ENCODE measurements at regions not wholly inside any gene's neighbourhood (a gene's known extent, or its start where the extent isn't known, plus 50 kb on each side); places are given as distances from the start of the nearest gene placed in this dataset.
A peak's percentile ranks its signal among the peaks of the same experiment; 100 is the strongest.

- Histone ChIP-seq H3K4me3 (replicated peaks in 1 of 3; ENCODE audit: insufficient read depth in 1 of 3, low read depth in 2 of 3, low read length in 3 of 3) (no peak overlapping the region), H3K27ac (ENCODE audit: extremely low read length, insufficient read depth, low read length) (no peak overlapping the region), H3K36me3 (replicated peaks in 1 of 2; ENCODE audit: control insufficient read depth in 1 of 2, insufficient read depth in 2 of 2, low read length in 2 of 2) (no peaks in the 10 kb centered on the region), H3K9me3 (ENCODE audit: low read length) (no peaks in the 10 kb centered on the region), H2AFZ (ENCODE audit: low read length) (no peak overlapping the region), H4K20me1 (ENCODE audit: insufficient read depth, low read length) (no peaks in the 10 kb centered on the region), H3K27me3 (ENCODE audit: control insufficient read depth in 1 of 2, insufficient read depth in 2 of 2, low read length in 2 of 2) (no peaks in the 10 kb centered on the region), H3K4me1 (ENCODE audit: insufficient read depth, low read length) (no peaks in the 10 kb centered on the region), H3K9ac (ENCODE audit: insufficient read depth, low read depth, low read length) (no peak overlapping the region), H3K79me2 (ENCODE audit: insufficient read depth, low read length) (no peaks in the 10 kb centered on the region), H3K4me2 (ENCODE audit: low read depth, low read length) (no peak overlapping the region)
- CTCF ChIA-PET (ENCODE audit: low intra/inter-chr PET ratio, low total read pairs): no interaction called here
- ATAC-seq (no peak), FAIRE-seq (no peak), DNase-seq (ENCODE audit: low spot score) (no peak)
- WGBS (ENCODE audit: low lambda C conversion rate): 0% methylated on average over 3 of the region's 3 CpGs
- TF ChIP-seq ZFY (CRISPR knock-in tag; IDR thresholded peaks at IDR 0.05) (no peak), ZNF180 (CRISPR knock-in tag; IDR thresholded peaks at IDR 0.05; ENCODE audit: borderline replicate concordance, low read depth) (no peak), THYN1 (CRISPR knock-in tag; IDR thresholded peaks at IDR 0.05; ENCODE audit: borderline replicate concordance, low read depth) (no peak), MAFF (IDR thresholded peaks at IDR 0.05; ENCODE audit: low read depth, low read length) (peak; percentile 79), ZNF24 (IDR thresholded peaks at IDR 0.05) (no peak), AHR (CRISPR knock-in tag; IDR thresholded peaks at IDR 0.05) (no peak), ZNF558 (CRISPR knock-in tag; IDR thresholded peaks at IDR 0.05; ENCODE audit: borderline replicate concordance) (no peak), SATB2 (CRISPR knock-in tag; IDR thresholded peaks at IDR 0.05) (no peak), HHEX (CRISPR knock-in tag; IDR thresholded peaks at IDR 0.05) (no peak), U2AF2 (IDR thresholded peaks at IDR 0.05; ENCODE audit: low read depth, low read length) (no peak), MAFK (conservative IDR thresholded peaks at IDR 0.05 in 1 of 2, IDR thresholded peaks at IDR 0.05 in 1 of 2; ENCODE audit: low read length in 2 of 2) (peak; percentile 70 to 82), MYC (CRISPR knock-in tag; IDR thresholded peaks at IDR 0.05; ENCODE audit: borderline replicate concordance) (no peak), MED1 (CRISPR knock-in tag; IDR thresholded peaks at IDR 0.05) (no peak)
- TF ChIP-seq, protein P1, sequence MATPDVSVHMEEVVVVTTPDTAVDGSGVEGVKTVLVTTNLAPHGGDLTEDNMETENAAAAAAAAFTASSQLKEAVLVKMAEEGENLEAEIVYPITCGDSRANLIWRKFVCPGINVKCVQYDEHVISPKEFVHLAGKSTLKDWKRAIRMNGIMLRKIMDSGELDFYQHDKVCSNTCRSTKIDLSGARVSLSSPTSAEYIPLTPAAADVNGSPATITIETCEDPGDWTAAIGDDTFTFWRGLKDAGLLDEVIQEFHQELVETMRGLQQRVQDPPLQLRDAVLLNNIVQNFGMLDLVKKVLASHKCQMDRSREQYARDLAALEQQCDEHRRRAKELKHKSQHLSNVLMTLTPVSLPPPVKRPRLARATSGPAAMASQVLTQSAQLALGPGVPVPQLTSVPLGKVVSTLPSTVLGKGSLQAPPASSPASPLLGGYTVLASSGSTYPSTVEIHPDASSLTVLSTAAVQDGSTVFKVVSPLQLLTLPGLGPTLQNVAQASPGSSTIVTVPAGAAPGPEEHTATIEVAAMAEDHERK (CRISPR knock-in tag; IDR thresholded peaks at IDR 0.05; ENCODE audit: low read depth): no peak
- TF ChIP-seq, protein P2, sequence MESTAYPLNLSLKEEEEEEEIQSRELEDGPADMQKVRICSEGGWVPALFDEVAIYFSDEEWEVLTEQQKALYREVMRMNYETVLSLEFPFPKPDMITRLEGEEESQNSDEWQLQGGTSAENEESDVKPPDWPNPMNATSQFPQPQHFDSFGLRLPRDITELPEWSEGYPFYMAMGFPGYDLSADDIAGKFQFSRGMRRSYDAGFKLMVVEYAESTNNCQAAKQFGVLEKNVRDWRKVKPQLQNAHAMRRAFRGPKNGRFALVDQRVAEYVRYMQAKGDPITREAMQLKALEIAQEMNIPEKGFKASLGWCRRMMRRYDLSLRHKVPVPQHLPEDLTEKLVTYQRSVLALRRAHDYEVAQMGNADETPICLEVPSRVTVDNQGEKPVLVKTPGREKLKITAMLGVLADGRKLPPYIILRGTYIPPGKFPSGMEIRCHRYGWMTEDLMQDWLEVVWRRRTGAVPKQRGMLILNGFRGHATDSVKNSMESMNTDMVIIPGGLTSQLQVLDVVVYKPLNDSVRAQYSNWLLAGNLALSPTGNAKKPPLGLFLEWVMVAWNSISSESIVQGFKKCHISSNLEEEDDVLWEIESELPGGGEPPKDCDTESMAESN (CRISPR knock-in tag; conservative IDR thresholded peaks at IDR 0.05): no peak
- POLR2A ChIA-PET: no interaction called here
- BruUV-seq (replicated peaks): no TSS peak
- in situ Hi-C loops (cut with HindIII; ENCODE audit: extremely low pct_ligation_motif_present, low pct_unique_long_range_greater_than_20kb): no loop called here
- intact Hi-C loops (cut with micrococcal nuclease; ENCODE audit: unreplicated experiment): no loop called here
Measured at GRCh38 chr4:60868232-60868960, 331.7 kb upstream of the ADGRL3 start.
